Mesothelial cell of epicardium (in vitro differentiated cells): ENCODE measurements at regions not wholly inside any gene's neighbourhood (a gene's known extent, or its start where the extent isn't known, plus 50 kb on each side); places are given as distances from the start of the nearest gene placed in this dataset.

ENCODE experiments used
- DNase-seq, 2 experiments: peaks; one replicate each; pipeline ENCODE4 v3.0.0; 2021; ENCODE audit warnings: low spot score in 2 of 2; ENCODE audit not compliant: unreplicated experiment in 2 of 2
- H3K27ac Mint-ChIP-seq: 2 replicates; pipeline ENCODE4 v1.8.0; 2021; ENCODE audit warnings: mixed read lengths
- H3K27me3 Mint-ChIP-seq: 2 replicates; pipeline ENCODE4 v1.8.0; 2021; ENCODE audit warnings: low read depth, mixed read lengths
- H3K36me3 Mint-ChIP-seq: 2 replicates; pipeline ENCODE4 v1.8.0; 2021; ENCODE audit warnings: mixed read lengths
- H3K4me1 Mint-ChIP-seq: 2 replicates; pipeline ENCODE4 v1.8.0; 2021; ENCODE audit warnings: mixed read lengths
- H3K4me3 Mint-ChIP-seq: 2 replicates; pipeline ENCODE4 v1.8.0; 2021; ENCODE audit warnings: mild to moderate bottlenecking, moderate library complexity, mixed read lengths
- H3K9me3 Mint-ChIP-seq: 2 replicates; pipeline ENCODE4 v1.8.0; 2021; ENCODE audit warnings: mixed read lengths
- TF ChIP-seq, protein P1 (sequence below): fragments of 200-600 bp; sonication (generic); IDR thresholded peaks from one replicate; pipeline ENCODE4 v1.5.0; 2021; ENCODE audit warnings: antibody characterized with exemption; ENCODE audit not compliant: unreplicated experiment

DNA sequence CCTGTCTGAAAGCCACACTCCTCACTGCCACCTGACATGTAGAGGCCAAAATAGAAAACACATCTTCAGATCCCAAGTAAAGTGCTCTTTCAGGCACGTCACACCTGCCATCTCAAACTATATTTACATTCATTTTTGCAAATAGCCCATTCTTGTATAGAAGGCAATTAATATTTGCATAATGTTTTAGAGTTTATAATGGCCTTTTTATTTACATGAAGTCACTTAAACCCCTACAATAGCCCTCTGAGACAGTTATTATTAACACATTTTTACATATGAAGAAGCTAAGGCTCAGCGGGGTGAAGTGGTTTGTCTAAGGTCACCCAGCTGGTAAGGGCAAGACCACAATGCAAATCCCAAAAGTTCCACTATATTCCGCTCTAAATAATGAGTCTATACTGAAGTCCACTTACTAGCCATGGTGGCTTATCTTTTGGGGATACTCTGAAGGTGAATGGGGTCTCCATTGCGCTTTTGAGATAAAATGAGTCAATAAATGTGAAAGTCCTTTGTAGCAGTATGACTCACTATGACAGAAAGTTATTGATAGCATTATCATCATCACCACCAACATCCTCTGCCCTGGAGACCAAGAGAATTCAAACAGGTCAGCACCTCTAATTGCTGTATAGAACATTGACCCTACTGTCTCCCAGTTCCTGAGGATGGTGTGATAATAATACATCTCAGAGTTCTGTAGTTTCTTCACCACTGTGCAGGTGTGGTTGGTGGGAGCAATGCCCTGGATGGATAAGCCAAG lies 155.9 kb upstream of the BCL6 start:
- H3K4me3 Mint-ChIP-seq, result no peak overlapping the region
- H3K27ac Mint-ChIP-seq, result no peak overlapping the region
- H3K9me3 Mint-ChIP-seq, result no peaks in the 10 kb centered on the region
- H3K27me3 Mint-ChIP-seq, result peaks cover 3% of the 10 kb centered on the region
- DNase-seq, result no peak
- no peaks in the 10 kb centered on the region for H3K36me3 Mint-ChIP-seq
- no peaks in the 10 kb centered on the region for H3K4me1 Mint-ChIP-seq
- TF ChIP-seq, protein P1, sequence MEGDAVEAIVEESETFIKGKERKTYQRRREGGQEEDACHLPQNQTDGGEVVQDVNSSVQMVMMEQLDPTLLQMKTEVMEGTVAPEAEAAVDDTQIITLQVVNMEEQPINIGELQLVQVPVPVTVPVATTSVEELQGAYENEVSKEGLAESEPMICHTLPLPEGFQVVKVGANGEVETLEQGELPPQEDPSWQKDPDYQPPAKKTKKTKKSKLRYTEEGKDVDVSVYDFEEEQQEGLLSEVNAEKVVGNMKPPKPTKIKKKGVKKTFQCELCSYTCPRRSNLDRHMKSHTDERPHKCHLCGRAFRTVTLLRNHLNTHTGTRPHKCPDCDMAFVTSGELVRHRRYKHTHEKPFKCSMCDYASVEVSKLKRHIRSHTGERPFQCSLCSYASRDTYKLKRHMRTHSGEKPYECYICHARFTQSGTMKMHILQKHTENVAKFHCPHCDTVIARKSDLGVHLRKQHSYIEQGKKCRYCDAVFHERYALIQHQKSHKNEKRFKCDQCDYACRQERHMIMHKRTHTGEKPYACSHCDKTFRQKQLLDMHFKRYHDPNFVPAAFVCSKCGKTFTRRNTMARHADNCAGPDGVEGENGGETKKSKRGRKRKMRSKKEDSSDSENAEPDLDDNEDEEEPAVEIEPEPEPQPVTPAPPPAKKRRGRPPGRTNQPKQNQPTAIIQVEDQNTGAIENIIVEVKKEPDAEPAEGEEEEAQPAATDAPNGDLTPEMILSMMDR, result no peak

DNA sequence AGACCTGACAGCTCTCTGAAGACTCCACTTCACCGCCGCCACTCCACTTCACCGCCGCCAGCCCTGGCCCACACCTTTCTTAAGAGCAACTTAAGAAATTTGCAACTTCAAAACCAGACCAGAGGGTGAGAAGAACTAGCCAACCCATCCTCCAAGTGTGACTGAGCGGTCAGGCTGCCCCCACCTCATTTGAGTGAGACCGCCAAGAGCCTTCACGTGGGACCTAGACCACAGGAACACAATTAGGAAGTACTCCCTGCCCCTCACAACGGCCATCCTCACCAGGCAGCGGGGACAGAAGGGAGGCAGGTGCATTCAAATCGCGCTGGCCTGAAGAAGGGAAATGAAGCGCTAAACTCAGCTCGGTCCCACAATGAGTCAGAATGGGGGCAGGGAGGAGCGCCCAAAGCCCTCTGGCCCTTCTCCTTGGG lies 156.8 kb upstream of the BCL6 start:
- no peaks in the 10 kb centered on the region for H3K4me1 Mint-ChIP-seq
- H3K36me3 Mint-ChIP-seq, result no peaks in the 10 kb centered on the region
- DNase-seq, result no peak
- H3K4me3 Mint-ChIP-seq, result no peak overlapping the region
- H3K27ac Mint-ChIP-seq, result no peak overlapping the region
- TF ChIP-seq, protein P1, result no peak
- H3K27me3 Mint-ChIP-seq, result peaks cover 3% of the 10 kb centered on the region
- no peaks in the 10 kb centered on the region for H3K9me3 Mint-ChIP-seq

DNA sequence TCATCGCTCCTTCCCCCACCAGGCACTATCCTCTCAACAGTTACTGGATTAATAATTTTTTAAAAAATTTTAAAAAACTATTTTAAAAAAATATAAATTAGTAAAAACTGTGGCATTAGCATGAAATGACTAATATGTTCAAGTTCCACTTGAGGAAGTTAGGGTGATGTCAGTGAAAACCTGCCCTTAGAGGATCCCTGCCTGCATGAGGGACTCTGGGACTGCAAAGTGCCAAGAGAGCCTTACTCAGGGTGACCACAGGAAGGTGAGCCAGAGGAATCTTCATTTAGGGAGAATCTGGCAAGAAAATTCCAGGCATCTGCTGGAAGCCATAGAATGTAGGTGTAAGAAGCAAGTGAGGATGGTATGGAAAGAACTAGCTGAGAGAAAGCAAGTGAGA lies 157.7 kb upstream of the BCL6 start:
- no peaks in the 10 kb centered on the region for H3K4me1 Mint-ChIP-seq
- H3K27ac Mint-ChIP-seq, result no peak overlapping the region
- H3K27me3 Mint-ChIP-seq, result peaks cover 3% of the 10 kb centered on the region
- DNase-seq, result no peak
- no peaks in the 10 kb centered on the region for H3K9me3 Mint-ChIP-seq
- H3K36me3 Mint-ChIP-seq, result no peaks in the 10 kb centered on the region
- H3K4me3 Mint-ChIP-seq, result no peak overlapping the region
- TF ChIP-seq, protein P1, result no peak

DNA sequence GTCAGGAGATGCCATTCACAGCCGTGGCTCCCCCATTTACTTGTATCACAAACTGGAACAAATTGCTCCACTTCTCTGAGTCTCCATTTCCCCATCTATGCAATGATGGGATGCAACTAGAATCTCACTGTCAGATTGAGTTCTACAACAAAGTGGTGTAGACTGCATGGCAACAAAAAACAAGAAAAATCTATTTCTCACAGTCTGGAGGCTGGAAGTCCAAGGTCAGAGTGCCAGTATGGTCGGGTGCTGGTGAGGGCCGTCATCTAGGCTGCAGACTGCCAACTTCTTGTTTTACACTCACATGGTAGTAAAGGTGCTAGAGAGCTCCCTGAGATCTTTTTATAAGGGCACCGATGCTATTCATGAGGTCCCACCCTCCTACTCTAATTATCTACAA lies 158.4 kb upstream of the BCL6 start:
- TF ChIP-seq, protein P1, result no peak
- no peak overlapping the region for H3K4me3 Mint-ChIP-seq
- H3K27ac Mint-ChIP-seq, result no peak overlapping the region
- H3K4me1 Mint-ChIP-seq, result no peaks in the 10 kb centered on the region
- no peak for DNase-seq
- H3K9me3 Mint-ChIP-seq, result no peaks in the 10 kb centered on the region
- H3K27me3 Mint-ChIP-seq, result peaks cover 3% of the 10 kb centered on the region
- H3K36me3 Mint-ChIP-seq, result no peaks in the 10 kb centered on the region

DNA sequence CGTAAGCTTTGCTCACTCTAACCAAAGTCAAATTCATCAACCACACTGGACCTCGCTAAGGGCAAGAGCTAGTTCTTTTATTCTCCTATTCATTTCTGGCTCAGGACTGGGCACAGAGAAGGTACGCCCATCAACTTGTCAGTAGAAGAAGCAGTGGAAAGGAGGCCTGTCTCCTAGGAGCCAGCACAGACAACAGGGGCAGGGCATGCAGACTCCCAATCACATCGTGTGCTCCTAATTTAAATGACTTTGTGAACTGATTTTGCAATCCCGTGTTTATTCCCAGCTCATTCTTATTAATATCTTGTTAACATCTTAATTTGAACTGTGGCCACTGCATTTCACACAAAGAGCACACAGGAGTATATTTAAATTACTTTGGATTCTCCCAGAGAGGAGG lies 161.1 kb upstream of the BCL6 start:
- no peak for DNase-seq
- TF ChIP-seq, protein P1, result no peak
- Mint-ChIP-seq H3K27ac (no peak overlapping the region), H3K27me3 (peaks cover 3% of the 10 kb centered on the region), H3K9me3 (no peaks in the 10 kb centered on the region), H3K4me1 (peaks cover 2% of the 10 kb centered on the region), H3K4me3 (no peak overlapping the region), H3K36me3 (no peaks in the 10 kb centered on the region)
